ENCODE measurements at regions not wholly inside any gene's neighbourhood (a gene's known extent, or its start where the extent isn't known, plus 50 kb on each side); places are given as distances from the start of the nearest gene placed in this dataset.

GRCh38 chrX:97882306-97882705 lies 998.6 kb downstream of the RPA4 start:
- TF ChIP-seq, protein P1, sequence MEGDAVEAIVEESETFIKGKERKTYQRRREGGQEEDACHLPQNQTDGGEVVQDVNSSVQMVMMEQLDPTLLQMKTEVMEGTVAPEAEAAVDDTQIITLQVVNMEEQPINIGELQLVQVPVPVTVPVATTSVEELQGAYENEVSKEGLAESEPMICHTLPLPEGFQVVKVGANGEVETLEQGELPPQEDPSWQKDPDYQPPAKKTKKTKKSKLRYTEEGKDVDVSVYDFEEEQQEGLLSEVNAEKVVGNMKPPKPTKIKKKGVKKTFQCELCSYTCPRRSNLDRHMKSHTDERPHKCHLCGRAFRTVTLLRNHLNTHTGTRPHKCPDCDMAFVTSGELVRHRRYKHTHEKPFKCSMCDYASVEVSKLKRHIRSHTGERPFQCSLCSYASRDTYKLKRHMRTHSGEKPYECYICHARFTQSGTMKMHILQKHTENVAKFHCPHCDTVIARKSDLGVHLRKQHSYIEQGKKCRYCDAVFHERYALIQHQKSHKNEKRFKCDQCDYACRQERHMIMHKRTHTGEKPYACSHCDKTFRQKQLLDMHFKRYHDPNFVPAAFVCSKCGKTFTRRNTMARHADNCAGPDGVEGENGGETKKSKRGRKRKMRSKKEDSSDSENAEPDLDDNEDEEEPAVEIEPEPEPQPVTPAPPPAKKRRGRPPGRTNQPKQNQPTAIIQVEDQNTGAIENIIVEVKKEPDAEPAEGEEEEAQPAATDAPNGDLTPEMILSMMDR (IDR thresholded peaks at IDR 0.05): no peak
- TF ChIP-seq POLR2A (IDR thresholded peaks at IDR 0.05): no peak
- no peak for TF ChIP-seq POLR2AphosphoS5 (IDR thresholded peaks at IDR 0.05)
- TF ChIP-seq EP300 (IDR thresholded peaks at IDR 0.05): no peak

Data from suprapubic skin (tissue), 4 donors.